Peyer's patch (tissue), 4 donors: ENCODE measurements at regions not wholly inside any gene's neighbourhood (a gene's known extent, or its start where the extent isn't known, plus 50 kb on each side); places are given as distances from the start of the nearest gene placed in this dataset.

Experiments used
- DNase-seq, 3 donors: peaks; one replicate each; pipeline ENCODE4 v3.0.0-alpha.2; 2017 to 2019
- H3K27ac ChIP-seq, 4 donors: fragments of 200-600 bp; sonication (generic); one replicate each; pipeline ENCODE4 v1.5.1; 2016 to 2019
- H3K27me3 ChIP-seq, 2 donors: fragments of 200-600 bp; sonication (generic); one replicate each; pipeline ENCODE4 v1.5.1; 2019
- H3K36me3 ChIP-seq, 3 donors: fragments of 200-600 bp; sonication (generic); one replicate each; pipeline ENCODE4 v1.5.1; 2016 to 2019
- H3K4me1 ChIP-seq, 4 donors: fragments of 200-600 bp; sonication (generic); one replicate each; pipeline ENCODE4 v1.5.1; 2016 to 2019
- H3K4me3 ChIP-seq, 4 donors: fragments of 200-600 bp; sonication (generic); 1 replicate in 3 of 4; 2 replicates in 1 of 4; pipeline ENCODE4 v1.5.1; 2016 to 2019; ENCODE audit warnings: mild to moderate bottlenecking in 1 of 4
- H3K9me3 ChIP-seq, 4 donors: fragments of 200-600 bp; sonication (generic); one replicate each; pipeline ENCODE4 v1.5.1; 2016 to 2019; ENCODE audit warnings: mild to moderate bottlenecking in 1 of 4
- CTCF ChIP-seq, 6 experiments: fragments of 450-650 bp in 4 of 6; fragments of 200-600 bp in 2 of 6; sonication (generic) in 1 of 6; IDR thresholded peaks; one replicate each; pipeline ENCODE4 v1.5.1; 2017 to 2019; ENCODE audit warnings: antibody characterized with exemption in 6 of 6, mild to moderate bottlenecking in 3 of 6, moderate library complexity in 1 of 6
- POLR2A ChIP-seq, 2 donors: fragments of 450-650 bp; IDR thresholded peaks; one replicate each; pipeline ENCODE4 v1.5.1; 2017; ENCODE audit warnings: antibody characterized with exemption in 2 of 2, mild to moderate bottlenecking in 2 of 2, moderate library complexity in 2 of 2

GRCh38 chr3:56885453-56885852, 83.7 kb upstream of the ARHGEF3 start:
- Histone ChIP-seq H3K27ac (no peak overlapping the region), H3K4me1 (peaks cover 0 to 3% (median 0%) of the 10 kb centered on the region in 4 donors), H3K27me3 (no peaks in the 10 kb centered on the region), H3K36me3 (no peaks in the 10 kb centered on the region), H3K9me3 (no peaks in the 10 kb centered on the region), H3K4me3 (no peak overlapping the region)
- no peak for DNase-seq
- TF ChIP-seq CTCF (IDR thresholded peaks at IDR 0.05) (no peak), POLR2A (IDR thresholded peaks at IDR 0.05) (no peak)

GRCh38 chr3:56884387-56884786, 82.6 kb upstream of the ARHGEF3 start:
- no peaks in the 10 kb centered on the region for H3K36me3 ChIP-seq
- no peak overlapping the region for H3K4me3 ChIP-seq
- no peak overlapping the region for H3K27ac ChIP-seq
- peaks cover 0 to 3% (median 0%) of the 10 kb centered on the region in 4 donors for H3K4me1 ChIP-seq
- DNase-seq: no peak
- no peaks in the 10 kb centered on the region for H3K9me3 ChIP-seq
- no peaks in the 10 kb centered on the region for H3K27me3 ChIP-seq
- TF ChIP-seq CTCF (IDR thresholded peaks at IDR 0.05): no peak
- TF ChIP-seq POLR2A (IDR thresholded peaks at IDR 0.05): no peak

- no peaks in the 10 kb centered on the region for H3K27me3 ChIP-seq
- no peak for DNase-seq
- no peak overlapping the region for H3K27ac ChIP-seq
- H3K4me1 ChIP-seq: peaks cover 0 to 3% (median 0%) of the 10 kb centered on the region in 4 donors
- no peaks in the 10 kb centered on the region for H3K9me3 ChIP-seq
- TF ChIP-seq CTCF (IDR thresholded peaks at IDR 0.05): no peak
- no peak for TF ChIP-seq POLR2A (IDR thresholded peaks at IDR 0.05)
- H3K36me3 ChIP-seq: no peaks in the 10 kb centered on the region
- no peak overlapping the region for H3K4me3 ChIP-seq
These were observed 82.1 kb upstream of the ARHGEF3 start for GRCh38 chr3:56883828-56884227.

- TF ChIP-seq POLR2A (IDR thresholded peaks at IDR 0.05) (no peak), CTCF (IDR thresholded peaks at IDR 0.05) (no peak)
- Histone ChIP-seq H3K9me3 (no peaks in the 10 kb centered on the region), H3K4me3 (no peak overlapping the region), H3K27me3 (no peaks in the 10 kb centered on the region), H3K27ac (no peak overlapping the region), H3K36me3 (no peaks in the 10 kb centered on the region), H3K4me1 (peaks cover 0 to 3% (median 0%) of the 10 kb centered on the region in 4 donors)
- DNase-seq: no peak
These were observed 81.1 kb upstream of the ARHGEF3 start for GRCh38 chr3:56882896-56883295.

- TF ChIP-seq POLR2A (IDR thresholded peaks at IDR 0.05): no peak
- TF ChIP-seq CTCF (IDR thresholded peaks at IDR 0.05): no peak
- Histone ChIP-seq H3K4me3 (no peak overlapping the region), H3K36me3 (no peaks in the 10 kb centered on the region), H3K9me3 (no peaks in the 10 kb centered on the region), H3K4me1 (no peaks in the 10 kb centered on the region), H3K27ac (no peak overlapping the region), H3K27me3 (no peaks in the 10 kb centered on the region)
- no peak for DNase-seq
These were observed 80.1 kb upstream of the ARHGEF3 start for GRCh38 chr3:56881841-56882240.
